A549 (cell line): ENCODE measurements at regions not wholly inside any gene's neighbourhood (a gene's known extent, or its start where the extent isn't known, plus 50 kb on each side); places are given as distances from the start of the nearest gene placed in this dataset.

Experiments used
- CTCF ChIP-seq: fragments of >200 bp; sonication (Bioruptor Twin); formaldehyde crosslinking; IDR thresholded peaks from 3 replicates; pipeline ENCODE4 v1.5.1; 2016
- RAD21 ChIP-seq, 2 experiments: fragments of >200 bp in 1 of 2; sonication (Bioruptor Twin) in 1 of 2; formaldehyde crosslinking in 1 of 2; IDR thresholded peaks in 1 of 2; conservative IDR thresholded peaks in 1 of 2; 2 replicates in 1 of 2; 3 replicates in 1 of 2; pipeline ENCODE4 v1.6.1; 2012 to 2018; ENCODE audit warnings: inconsistent platforms in 1 of 2

GRCh38 chr9:30935730-30936129 is 1448.7 kb upstream of the ACO1 start:
- TF ChIP-seq CTCF (no peak), RAD21 (conservative IDR thresholded peaks at IDR 0.05 in 1 of 2, IDR thresholded peaks at IDR 0.05 in 1 of 2) (no peak)
